Progenitor cell of endocrine pancreas (in vitro differentiated cells): ENCODE measurements at regions not wholly inside any gene's neighbourhood (a gene's known extent, or its start where the extent isn't known, plus 50 kb on each side); places are given as distances from the start of the nearest gene placed in this dataset.

Experiments
- DNase-seq: peaks from one replicate; pipeline ENCODE4 v3.0.0; 2021; ENCODE audit warnings: low spot score; ENCODE audit not compliant: unreplicated experiment
- H3K27ac Mint-ChIP-seq: 2 replicates; pipeline ENCODE4 v1.8.0; 2021; ENCODE audit warnings: mild to moderate bottlenecking, moderate library complexity, mixed read lengths
- H3K27me3 Mint-ChIP-seq: 2 replicates; pipeline ENCODE4 v1.8.0; 2021; ENCODE audit warnings: mixed read lengths
- H3K36me3 Mint-ChIP-seq: 2 replicates; pipeline ENCODE4 v1.8.0; 2022; ENCODE audit warnings: mixed read lengths; ENCODE audit not compliant: insufficient read depth
- H3K4me1 Mint-ChIP-seq: 2 replicates; pipeline ENCODE4 v1.8.0; 2021; ENCODE audit warnings: low read depth, mixed read lengths
- H3K4me3 Mint-ChIP-seq: 2 replicates; pipeline ENCODE4 v1.8.0; 2021; ENCODE audit warnings: low read depth, mild to moderate bottlenecking, moderate library complexity, mixed read lengths
- H3K9me3 Mint-ChIP-seq: 2 replicates; pipeline ENCODE4 v1.8.0; 2021; ENCODE audit warnings: low read depth, mixed read lengths
- TF ChIP-seq, protein P1 (sequence below): fragments of 200-600 bp; sonication (generic); IDR thresholded peaks from one replicate; pipeline ENCODE4 v1.5.0; 2021; ENCODE audit warnings: antibody characterized with exemption, mild to moderate bottlenecking; ENCODE audit not compliant: unreplicated experiment

DNA sequence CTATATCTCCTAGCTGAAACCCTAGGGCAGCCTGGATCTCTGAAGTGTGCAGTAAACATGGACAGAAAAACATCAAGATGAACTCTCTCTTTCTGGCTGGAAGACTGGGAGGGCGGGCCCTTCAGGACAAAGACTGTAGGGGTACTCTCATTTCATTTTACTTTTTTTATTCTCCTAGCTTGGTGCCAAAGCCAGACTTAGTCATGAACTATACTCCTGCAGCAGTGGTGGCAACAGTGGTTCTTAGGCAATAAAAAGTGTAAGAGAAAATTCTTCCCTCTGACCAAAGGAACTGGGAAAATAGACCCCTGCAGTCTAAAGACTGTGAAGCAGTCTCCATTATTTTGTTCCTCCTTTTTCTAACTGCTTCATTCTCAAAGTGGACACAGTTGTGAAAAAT lies 213.8 kb upstream of the JUN start:
- H3K27me3 Mint-ChIP-seq = no peaks in the 10 kb centered on the region
- H3K27ac Mint-ChIP-seq = no peak overlapping the region
- DNase-seq = no peak
- H3K9me3 Mint-ChIP-seq = no peaks in the 10 kb centered on the region
- TF ChIP-seq, protein P1, sequence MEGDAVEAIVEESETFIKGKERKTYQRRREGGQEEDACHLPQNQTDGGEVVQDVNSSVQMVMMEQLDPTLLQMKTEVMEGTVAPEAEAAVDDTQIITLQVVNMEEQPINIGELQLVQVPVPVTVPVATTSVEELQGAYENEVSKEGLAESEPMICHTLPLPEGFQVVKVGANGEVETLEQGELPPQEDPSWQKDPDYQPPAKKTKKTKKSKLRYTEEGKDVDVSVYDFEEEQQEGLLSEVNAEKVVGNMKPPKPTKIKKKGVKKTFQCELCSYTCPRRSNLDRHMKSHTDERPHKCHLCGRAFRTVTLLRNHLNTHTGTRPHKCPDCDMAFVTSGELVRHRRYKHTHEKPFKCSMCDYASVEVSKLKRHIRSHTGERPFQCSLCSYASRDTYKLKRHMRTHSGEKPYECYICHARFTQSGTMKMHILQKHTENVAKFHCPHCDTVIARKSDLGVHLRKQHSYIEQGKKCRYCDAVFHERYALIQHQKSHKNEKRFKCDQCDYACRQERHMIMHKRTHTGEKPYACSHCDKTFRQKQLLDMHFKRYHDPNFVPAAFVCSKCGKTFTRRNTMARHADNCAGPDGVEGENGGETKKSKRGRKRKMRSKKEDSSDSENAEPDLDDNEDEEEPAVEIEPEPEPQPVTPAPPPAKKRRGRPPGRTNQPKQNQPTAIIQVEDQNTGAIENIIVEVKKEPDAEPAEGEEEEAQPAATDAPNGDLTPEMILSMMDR = no peak
- H3K4me1 Mint-ChIP-seq = peaks cover 2% of the 10 kb centered on the region
- H3K36me3 Mint-ChIP-seq = no peaks in the 10 kb centered on the region
- no peak overlapping the region for H3K4me3 Mint-ChIP-seq

DNA sequence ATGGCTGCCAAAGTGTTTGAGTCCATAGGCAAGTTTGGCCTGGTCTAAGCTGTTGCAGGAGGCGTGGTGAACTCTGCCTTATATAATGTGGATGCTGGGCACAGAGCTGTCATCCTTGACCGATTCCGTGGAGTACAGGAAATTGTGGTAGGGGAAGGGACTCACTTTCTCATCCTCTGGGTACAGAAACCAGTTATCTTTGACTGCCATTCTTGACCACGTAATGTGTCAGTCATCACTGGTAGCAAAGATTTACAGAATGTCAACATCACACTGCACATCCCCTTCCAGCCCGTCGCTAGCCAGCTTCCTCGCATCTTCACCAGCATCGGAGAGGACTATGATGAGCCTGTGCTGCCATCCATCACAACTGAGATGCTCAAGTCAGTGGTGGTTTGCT lies 215.8 kb upstream of the JUN start:
- TF ChIP-seq, protein P1 = no peak
- H3K27ac Mint-ChIP-seq = no peak overlapping the region
- H3K4me3 Mint-ChIP-seq = no peak overlapping the region
- no peaks in the 10 kb centered on the region for H3K9me3 Mint-ChIP-seq
- H3K4me1 Mint-ChIP-seq = no peaks in the 10 kb centered on the region
- no peaks in the 10 kb centered on the region for H3K36me3 Mint-ChIP-seq
- no peak for DNase-seq
- no peaks in the 10 kb centered on the region for H3K27me3 Mint-ChIP-seq

- H3K27ac Mint-ChIP-seq = no peak overlapping the region
- DNase-seq = no peak
- no peaks in the 10 kb centered on the region for H3K4me1 Mint-ChIP-seq
- H3K9me3 Mint-ChIP-seq = no peaks in the 10 kb centered on the region
- no peaks in the 10 kb centered on the region for H3K36me3 Mint-ChIP-seq
- H3K27me3 Mint-ChIP-seq = peaks cover 10% of the 10 kb centered on the region
- no peak overlapping the region for H3K4me3 Mint-ChIP-seq
- TF ChIP-seq, protein P1 = no peak
Observed at GRCh38 chr1:59004755-59005154, 220.9 kb upstream of the JUN start.

DNA sequence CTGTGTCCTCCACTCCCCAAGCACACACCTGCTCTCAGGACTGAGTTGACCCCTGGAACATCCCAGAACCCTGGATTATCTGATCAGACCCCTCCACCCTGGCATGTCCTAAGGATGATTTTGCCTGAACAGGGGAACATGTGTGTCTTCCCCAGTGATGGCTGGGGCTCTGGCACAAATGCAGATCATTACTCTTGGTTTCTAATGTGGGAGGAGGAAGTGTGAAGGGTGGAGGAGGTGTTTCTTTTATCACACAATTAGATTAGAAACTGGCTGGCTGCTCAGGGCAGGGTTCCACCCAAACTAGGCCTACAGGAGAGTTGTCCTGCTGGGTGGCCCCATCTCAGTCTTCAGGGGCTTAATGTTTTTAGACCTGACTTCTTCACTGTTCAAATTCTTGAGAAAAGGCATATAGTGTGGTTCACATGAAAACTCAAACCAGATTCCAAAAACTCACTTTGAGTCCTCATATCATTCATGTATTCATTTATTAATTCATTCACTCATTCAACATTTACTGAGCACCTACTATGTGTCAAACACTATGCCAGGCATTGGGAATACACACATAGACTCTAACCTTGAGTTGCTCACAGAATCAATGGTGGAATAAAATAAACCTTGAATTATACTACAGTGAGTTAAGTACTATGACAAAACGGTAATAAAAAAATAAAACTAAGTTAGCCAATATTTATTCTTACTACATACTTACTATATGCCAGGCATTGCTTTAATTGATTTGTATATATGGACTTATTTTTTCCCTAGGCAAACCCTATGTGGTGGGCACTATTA lies 221.8 kb upstream of the JUN start:
- H3K4me1 Mint-ChIP-seq = no peaks in the 10 kb centered on the region
- H3K9me3 Mint-ChIP-seq = no peaks in the 10 kb centered on the region
- H3K27ac Mint-ChIP-seq = no peak overlapping the region
- peaks cover 11% of the 10 kb centered on the region for H3K27me3 Mint-ChIP-seq
- TF ChIP-seq, protein P1 = no peak
- no peak for DNase-seq
- H3K36me3 Mint-ChIP-seq = no peaks in the 10 kb centered on the region
- H3K4me3 Mint-ChIP-seq = no peak overlapping the region

- no peak overlapping the region for H3K4me3 Mint-ChIP-seq
- TF ChIP-seq, protein P1 = no peak
- no peaks in the 10 kb centered on the region for H3K9me3 Mint-ChIP-seq
- no peak for DNase-seq
- H3K4me1 Mint-ChIP-seq = no peaks in the 10 kb centered on the region
- peaks cover 17% of the 10 kb centered on the region for H3K27me3 Mint-ChIP-seq
- no peaks in the 10 kb centered on the region for H3K36me3 Mint-ChIP-seq
- no peak overlapping the region for H3K27ac Mint-ChIP-seq
Observed at GRCh38 chr1:59006289-59006658, 222.4 kb upstream of the JUN start.
